ENCODE measurements at regions not wholly inside any gene's neighbourhood (a gene's known extent, or its start where the extent isn't known, plus 50 kb on each side); places are given as distances from the start of the nearest gene placed in this dataset.

- Mint-ChIP-seq H3K4me3 (no peak overlapping the region), H3K27me3 (ENCODE audit: low read depth) (no peaks in the 10 kb centered on the region), H3K27ac (no peak overlapping the region), H3K9me3 (peaks cover 8% of the 10 kb centered on the region), H3K36me3 (peaks cover 2% of the 10 kb centered on the region; the same call in 1 of the 2 replicates), H3K4me1 (0 out of 2 replicates have a peak, but pooled peaks cover 3% of the 10 kb centered on the region)
- no peak for ATAC-seq
- CTCF ChIA-PET: no interaction called here
- no peak for TF ChIP-seq ZBTB21 (CRISPR knock-in tag; IDR thresholded peaks at IDR 0.05; ENCODE audit: borderline replicate concordance)
- no peak for TF ChIP-seq MLX (CRISPR knock-in tag; IDR thresholded peaks at IDR 0.05)
- no peak for TF ChIP-seq OVOL2 (CRISPR knock-in tag; IDR thresholded peaks at IDR 0.05; ENCODE audit: borderline replicate concordance)
- TF ChIP-seq EMX1 (CRISPR knock-in tag; IDR thresholded peaks at IDR 0.05): no peak
- no peak for TF ChIP-seq IRF2 (CRISPR knock-in tag; IDR thresholded peaks at IDR 0.05; ENCODE audit: borderline replicate concordance, low read depth)
- TF ChIP-seq E2F5 (CRISPR knock-in tag; IDR thresholded peaks at IDR 0.05): no peak
- TF ChIP-seq MAX (CRISPR knock-in tag; IDR thresholded peaks at IDR 0.05): no peak
- TF ChIP-seq ZNF281 (CRISPR knock-in tag; IDR thresholded peaks at IDR 0.05): no peak
- no peak for TF ChIP-seq ZNF263 (CRISPR knock-in tag; IDR thresholded peaks at IDR 0.05; ENCODE audit: low read depth)
- POLR2A ChIA-PET: no interaction called here
- no peak for DNase-seq (ENCODE audit: low spot score)
Observed at GRCh38 chr2:173829727-173830126, 135.4 kb downstream of the SP3 start.

GRCh38 chr2:173830170-173830569 is 135.0 kb downstream of the SP3 start:
- DNase-seq (ENCODE audit: low spot score) (no peak), ATAC-seq (no peak)
- no peak overlapping the region for H3K27ac Mint-ChIP-seq
- ChIA-PET CTCF (no interaction called here), POLR2A (no interaction called here)
- 0 out of 2 replicates have a peak, but pooled peaks cover 3% of the 10 kb centered on the region for H3K4me1 Mint-ChIP-seq
- H3K36me3 Mint-ChIP-seq: peaks cover 5% of the 10 kb centered on the region; the same call in 1 of the 2 replicates
- H3K27me3 Mint-ChIP-seq (ENCODE audit: low read depth): no peaks in the 10 kb centered on the region
- no peak overlapping the region for H3K4me3 Mint-ChIP-seq
- TF ChIP-seq ATF6 (CRISPR knock-in tag; IDR thresholded peaks at IDR 0.05) (no peak), USF2 (CRISPR knock-in tag; IDR thresholded peaks at IDR 0.05) (no peak), GABPB1 (CRISPR knock-in tag; IDR thresholded peaks at IDR 0.05) (no peak), ZNF416 (CRISPR knock-in tag; IDR thresholded peaks at IDR 0.05) (no peak)
- peaks cover 12% of the 10 kb centered on the region for H3K9me3 Mint-ChIP-seq

All from WTC11 (cell line).